HG02840 (cell line): ENCODE measurements at regions not wholly inside any gene's neighbourhood (a gene's known extent, or its start where the extent isn't known, plus 50 kb on each side); places are given as distances from the start of the nearest gene placed in this dataset.
A peak's percentile ranks its signal among the peaks of the same experiment; 100 is the strongest.
"Not testable (repeated sequence)": the region's sequence is repeated elsewhere in the genome, so short reads cannot be mapped to it uniquely, and the experiment has no call there.

Source experiments
- ATAC-seq: cut with Tn5 transposase; IDR thresholded peaks from one replicate; pipeline ENCODE4 v1.9.1; 2021; ENCODE audit warnings: mild to moderate bottlenecking, moderate library complexity, moderate number of reproducible peaks; ENCODE audit not compliant: unreplicated experiment, low FRiP score

DNA sequence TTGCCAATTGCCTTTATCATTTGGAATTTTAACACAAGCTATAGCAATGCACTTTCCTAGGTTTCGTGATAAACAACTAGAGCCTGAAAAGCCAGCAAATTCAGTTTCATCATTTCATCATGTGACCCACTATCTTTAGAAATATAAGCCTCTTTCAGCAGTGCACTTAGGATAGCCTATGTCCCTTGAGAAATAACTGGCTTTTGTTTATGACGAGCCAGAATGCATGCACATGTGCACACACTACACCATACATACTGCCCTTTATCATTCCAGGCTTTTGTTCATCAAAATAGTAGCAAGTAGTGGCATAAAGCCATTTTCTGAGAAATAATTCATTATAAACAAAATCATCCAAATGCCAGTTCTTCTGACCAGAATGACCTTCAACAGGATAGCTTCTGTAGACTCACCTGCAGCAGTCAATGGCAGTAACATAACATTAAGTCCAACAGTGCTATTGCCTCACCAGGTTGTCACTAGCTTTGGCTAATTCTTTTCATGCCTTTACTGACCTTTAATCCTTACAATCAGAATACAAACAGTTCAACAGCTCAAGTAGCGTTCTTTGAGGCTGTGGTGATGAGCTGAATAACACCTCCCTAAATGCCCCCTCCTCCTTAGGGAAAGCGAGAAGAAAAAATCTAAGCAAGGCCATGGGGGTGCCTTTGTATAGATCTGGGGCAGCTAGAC lies 132.3 kb upstream of the SMARCA2 start:
- no peak for ATAC-seq

DNA sequence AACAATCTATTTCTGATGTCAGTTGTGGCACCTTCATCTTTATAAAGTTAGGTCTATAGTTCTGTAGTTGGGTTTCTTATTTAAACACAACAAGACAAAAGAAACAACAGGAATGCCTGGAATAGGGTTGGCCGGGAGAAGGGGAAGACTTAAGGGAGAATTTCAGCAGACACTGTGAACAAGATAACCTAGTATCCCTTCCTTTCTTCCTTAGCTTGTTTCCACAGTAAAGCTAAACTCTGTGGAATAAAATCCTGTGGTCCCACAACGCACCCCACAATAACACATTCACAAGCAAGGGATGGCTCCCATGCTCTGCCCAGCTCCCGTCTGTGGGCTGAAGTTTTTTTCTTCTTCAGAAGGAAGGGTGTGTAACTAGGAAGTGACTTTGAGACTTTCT lies 124.9 kb upstream of the SMARCA2 start:
- ATAC-seq: no peak

DNA sequence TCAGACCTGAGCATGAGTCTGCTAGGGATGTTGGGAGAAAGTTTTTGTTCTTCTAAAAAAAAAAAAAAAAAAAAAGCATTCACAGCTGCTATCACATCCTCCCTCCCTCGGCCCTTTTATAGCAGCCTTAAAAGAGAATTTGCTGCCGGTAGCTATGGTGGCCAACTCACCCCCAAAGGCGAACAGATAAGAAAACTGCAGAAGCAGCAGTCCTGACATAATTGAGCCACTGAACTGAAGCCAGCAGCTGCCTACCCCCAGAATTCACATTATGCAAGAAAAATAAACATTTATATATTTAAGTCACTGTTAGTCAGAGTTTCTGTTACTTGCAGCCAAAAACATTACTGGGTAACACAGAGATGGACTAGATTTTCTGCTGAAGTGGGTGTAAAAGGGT lies 124.3 kb upstream of the SMARCA2 start:
- ATAC-seq: no peak

- not testable (repeated sequence) for ATAC-seq
Observed at GRCh38 chr9:1903080-1903704, 112.0 kb upstream of the SMARCA2 start.

DNA sequence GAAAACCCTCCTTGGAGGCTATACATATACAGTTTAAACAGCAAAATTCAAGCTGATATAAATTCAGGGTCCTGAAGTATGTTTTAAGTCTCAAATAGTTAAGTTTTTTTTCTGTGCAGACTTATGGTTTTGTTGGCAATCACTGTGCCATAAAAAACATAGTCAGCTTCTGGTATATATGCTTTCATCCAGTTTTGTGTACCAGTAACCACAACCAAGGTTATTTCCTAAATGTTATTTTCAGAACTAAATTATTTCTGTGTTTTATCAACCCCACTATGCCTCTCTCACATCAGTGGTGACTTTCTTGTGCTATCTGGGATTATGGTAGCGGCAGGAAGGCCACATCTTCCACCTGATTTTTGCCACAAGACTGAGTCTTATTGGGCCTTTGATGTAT lies 107.7 kb upstream of the SMARCA2 start:
- no peak for ATAC-seq

- ATAC-seq: no peak
Observed at GRCh38 chr9:1909322-1909721, 105.8 kb upstream of the SMARCA2 start.

DNA sequence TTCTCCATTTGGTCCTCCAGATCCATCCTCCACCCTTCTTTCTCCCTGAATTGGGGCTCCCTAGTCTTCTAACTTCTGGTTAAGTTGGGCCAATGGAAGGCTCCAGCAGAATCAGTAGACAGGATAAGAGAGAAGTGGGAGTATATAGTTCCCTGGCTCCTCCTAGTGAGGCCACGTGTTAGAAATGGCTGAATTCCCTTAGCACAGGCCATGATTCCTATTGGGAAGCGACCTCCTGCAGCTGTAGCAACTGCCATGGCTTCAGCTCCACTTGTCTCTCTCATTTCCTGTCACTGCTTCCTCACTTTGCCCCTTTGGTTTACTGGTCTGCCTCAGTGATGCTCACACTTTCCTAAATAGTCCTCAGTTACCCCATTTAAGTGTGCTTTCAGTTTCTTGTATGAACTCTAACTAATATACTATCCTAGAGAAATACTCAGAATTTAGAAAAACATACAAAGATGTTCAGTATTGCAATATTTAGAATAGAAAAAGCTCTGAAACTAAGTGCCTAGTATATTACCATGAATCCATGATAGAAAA lies 104.8 kb upstream of the SMARCA2 start:
- ATAC-seq: no peak

- ATAC-seq: no peak
Observed at GRCh38 chr9:1913631-1914330, 101.4 kb upstream of the SMARCA2 start.

GRCh38 chr9:1916095-1916494 lies 99.1 kb upstream of the SMARCA2 start:
- ATAC-seq: no peak

DNA sequence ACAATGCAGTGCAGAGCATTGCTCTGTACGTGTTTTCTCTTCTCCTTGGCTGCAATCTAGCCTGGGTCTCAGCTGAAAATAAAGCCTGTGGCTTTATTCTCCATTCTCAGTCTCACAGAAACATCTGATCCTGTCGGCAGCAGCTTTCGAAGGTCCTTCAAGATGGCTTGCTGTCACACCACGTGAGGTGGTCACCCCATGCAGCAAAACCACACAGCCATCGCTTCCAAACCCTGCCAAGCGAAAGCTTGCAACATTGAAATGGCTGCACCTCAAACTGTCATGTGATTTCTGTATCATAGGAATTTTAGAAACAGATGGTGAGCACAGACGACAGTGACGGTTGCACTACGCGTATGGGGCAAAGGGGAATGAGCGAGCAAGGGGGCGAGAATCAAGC lies 98.5 kb upstream of the SMARCA2 start:
- ATAC-seq: no peak

- no peak for ATAC-seq
Observed at GRCh38 chr9:1917396-1917935, 97.7 kb upstream of the SMARCA2 start.

DNA sequence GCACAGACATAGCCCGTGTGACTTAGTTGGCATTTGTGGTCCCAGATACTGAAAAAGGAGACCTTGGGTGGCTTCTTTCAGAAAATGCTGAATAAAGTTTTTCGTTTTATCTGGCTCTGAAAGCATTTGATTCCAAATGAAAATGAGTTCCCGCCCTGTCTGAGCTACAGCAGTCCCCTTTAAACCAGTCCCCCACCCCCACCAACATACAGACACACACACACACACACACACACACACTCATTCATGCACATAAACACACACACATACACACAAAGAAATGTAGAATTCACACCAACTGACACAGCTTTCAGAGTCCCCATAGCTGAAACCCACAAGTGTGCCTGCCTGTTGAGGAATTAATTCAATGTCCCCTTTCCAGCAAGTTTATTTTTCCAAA lies 97.0 kb upstream of the SMARCA2 start:
- ATAC-seq: no peak

DNA sequence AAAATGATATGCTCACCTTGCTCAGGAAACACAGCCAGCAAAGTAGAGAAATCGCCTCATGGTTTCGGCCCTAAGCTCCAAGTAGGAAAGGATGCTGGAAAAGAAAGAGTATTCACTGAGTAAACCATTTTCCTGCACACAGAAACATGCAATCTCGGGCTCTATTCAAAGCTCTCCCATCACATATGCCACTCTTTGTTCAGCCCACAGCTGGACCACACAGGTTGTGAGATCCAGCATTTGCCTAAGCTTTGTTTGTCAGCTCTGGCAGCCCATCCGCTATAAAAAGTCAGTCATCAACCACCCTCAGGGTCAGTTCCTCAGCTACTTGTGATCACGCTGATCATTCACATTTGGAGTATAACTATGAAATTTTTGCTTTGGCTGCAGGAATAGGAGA lies 96.5 kb upstream of the SMARCA2 start:
- no peak for ATAC-seq

DNA sequence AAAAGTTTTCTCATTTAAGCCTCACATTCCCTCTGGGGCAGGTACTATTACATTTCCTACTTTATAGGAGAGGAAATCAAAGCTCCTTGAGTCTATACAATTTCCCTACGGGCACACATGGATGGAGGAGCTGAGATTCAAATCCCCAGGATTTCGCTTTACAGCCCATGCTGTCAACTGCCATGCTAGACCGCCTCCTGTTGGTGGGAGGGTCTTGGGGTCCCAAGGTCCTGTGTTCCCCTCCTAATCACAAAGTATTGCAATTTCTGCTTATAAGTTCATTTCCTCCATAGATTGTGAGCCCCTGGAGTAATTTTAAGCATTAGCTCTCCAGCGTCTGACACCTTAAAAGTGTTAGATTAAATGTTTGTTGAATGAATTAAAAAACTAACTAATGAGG lies 95.9 kb upstream of the SMARCA2 start:
- no peak for ATAC-seq

DNA sequence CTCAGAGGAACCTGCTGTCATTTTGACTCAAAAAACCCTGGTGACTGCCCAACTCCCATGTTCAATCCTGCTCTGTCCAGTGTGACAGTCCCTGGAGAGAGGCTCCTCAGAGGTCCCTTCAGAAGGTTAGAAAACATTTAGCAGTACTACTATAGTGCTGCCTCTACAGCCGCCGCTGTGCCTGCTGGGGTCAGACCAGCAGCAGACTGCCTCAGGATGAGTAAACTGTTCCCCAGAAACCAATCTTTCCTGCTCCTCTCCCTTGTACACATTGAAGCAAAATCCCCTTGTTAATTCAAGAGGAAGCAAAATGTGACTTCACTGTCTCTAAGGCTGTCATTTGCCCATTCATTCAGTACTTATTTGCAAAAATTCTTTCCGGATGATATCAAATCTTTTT lies 94.8 kb upstream of the SMARCA2 start:
- ATAC-seq: no peak

DNA sequence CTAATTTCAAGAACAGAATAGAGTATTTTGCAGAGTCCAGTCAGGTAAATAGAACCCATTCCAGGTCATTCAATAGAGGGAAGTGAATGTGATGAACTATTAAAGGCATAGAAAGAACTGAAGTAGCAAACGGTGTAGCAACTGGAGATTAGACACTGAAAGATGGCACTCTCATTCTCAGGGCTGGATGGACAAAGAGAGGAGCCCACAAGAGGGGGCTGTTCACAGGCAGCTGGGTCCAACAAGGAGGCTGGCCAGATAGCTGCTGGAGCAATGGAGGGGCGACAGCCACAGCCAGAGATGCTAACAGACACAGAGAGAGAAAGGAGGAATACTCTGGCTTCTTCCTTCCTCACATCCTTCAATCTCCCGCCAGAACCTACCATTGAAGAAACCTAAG lies 93.1 kb upstream of the SMARCA2 start:
- ATAC-seq: no peak

- ATAC-seq: no peak
Observed at GRCh38 chr9:1927546-1927945, 87.6 kb upstream of the SMARCA2 start.

DNA sequence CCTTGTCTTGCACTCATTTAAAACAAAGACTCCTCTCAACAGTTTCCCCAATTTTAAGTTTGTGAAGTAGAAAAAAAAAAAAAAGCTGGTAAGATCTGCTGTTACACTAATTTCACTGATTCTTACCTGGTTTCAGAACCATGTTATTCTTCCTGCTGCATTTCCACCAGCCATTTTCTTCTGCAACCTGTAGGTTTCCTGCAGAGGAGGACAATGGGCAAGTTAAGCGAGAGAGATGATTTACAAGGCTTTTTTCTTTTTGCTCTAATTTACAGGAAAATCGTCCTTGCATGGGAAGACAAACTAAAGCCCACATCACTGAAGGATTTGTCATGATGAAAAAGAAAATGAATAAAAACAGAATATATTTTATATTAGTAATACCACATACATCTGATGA lies 86.0 kb upstream of the SMARCA2 start:
- ATAC-seq: no peak

DNA sequence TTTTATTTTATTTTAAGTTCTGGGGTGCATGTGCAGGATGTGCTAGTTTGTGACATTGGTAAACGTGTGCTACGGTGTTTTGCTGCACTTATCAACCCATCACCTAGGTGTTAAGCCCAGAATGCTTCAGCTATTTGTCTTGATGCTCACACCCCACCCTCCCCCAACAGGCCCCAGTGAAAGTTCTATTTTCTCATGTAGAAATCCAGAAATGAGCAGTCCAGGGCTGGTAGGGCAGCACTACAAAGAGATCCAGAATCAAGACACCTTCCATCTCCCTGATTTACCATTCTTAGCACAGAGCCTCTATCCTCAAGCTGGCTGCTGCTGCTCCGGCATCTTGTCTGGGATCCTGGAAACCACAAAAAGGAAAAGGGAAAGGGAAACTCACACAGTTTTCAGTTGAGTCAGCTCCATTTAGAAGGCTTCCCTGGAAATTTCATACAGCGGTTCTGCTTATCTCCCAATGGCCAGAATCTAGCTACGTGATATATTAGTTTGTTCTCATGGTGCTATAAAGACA lies 85.4 kb upstream of the SMARCA2 start:
- no peak for ATAC-seq

- not testable (repeated sequence) for ATAC-seq
Observed at GRCh38 chr9:1930245-1930736, 84.9 kb upstream of the SMARCA2 start.

DNA sequence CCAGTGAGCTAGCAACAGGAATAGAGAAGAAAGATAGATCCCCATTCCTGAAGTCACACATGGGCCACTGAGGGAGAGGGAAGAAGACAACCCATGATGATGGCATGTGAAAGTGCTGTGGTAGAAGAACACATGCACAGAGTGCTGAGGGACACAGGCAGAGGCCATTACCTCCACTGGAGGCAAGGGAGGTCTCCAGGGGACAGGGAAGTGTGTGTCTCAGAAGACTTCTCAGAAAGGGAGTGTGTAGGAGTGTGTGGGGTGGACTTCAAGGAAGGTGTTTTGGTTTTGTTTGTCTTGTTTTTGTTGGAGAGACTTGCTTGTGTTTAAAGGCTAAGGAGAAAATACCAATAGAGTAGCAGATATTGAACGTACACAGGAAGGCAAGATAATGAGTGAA lies 77.0 kb upstream of the SMARCA2 start:
- ATAC-seq: peak; percentile 26
